ENCODE measurements at regions not wholly inside any gene's neighbourhood (a gene's known extent, or its start where the extent isn't known, plus 50 kb on each side); places are given as distances from the start of the nearest gene placed in this dataset.

DNA sequence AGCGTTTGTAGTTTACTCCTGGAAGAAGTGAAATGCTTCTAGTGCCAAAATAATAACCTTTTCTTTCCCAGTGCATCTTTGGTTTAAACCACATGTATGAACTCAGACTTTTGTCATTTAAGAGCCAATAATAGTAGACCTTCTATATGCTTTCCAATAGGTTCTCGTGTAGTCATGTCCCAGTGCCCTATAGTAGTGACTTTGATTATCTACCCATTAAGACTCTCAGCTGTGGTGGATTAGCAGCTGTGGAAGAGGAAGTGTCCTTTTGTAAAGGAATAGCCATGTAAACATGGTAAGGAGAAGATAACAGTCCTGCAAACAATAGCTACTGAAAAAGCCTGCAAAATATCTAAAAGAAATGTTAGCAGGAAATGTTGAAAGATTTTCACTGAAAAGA lies 765.3 kb downstream of the MTRR start:
- TF ChIP-seq ESRRG (CRISPR knock-in tag; IDR thresholded peaks at IDR 0.05), result no peak
- TF ChIP-seq, protein P1, sequence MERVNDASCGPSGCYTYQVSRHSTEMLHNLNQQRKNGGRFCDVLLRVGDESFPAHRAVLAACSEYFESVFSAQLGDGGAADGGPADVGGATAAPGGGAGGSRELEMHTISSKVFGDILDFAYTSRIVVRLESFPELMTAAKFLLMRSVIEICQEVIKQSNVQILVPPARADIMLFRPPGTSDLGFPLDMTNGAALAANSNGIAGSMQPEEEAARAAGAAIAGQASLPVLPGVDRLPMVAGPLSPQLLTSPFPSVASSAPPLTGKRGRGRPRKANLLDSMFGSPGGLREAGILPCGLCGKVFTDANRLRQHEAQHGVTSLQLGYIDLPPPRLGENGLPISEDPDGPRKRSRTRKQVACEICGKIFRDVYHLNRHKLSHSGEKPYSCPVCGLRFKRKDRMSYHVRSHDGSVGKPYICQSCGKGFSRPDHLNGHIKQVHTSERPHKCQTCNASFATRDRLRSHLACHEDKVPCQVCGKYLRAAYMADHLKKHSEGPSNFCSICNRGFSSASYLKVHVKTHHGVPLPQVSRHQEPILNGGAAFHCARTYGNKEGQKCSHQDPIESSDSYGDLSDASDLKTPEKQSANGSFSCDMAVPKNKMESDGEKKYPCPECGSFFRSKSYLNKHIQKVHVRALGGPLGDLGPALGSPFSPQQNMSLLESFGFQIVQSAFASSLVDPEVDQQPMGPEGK (CRISPR knock-in tag; IDR thresholded peaks at IDR 0.05; ENCODE audit: borderline replicate concordance), result no peak

All from SK-N-SH treated with all-trans-retinoic acid at 6 μM for 48 hours (cell line).